ENCODE measurements at regions not wholly inside any gene's neighbourhood (a gene's known extent, or its start where the extent isn't known, plus 50 kb on each side); places are given as distances from the start of the nearest gene placed in this dataset.
A peak's percentile ranks its signal among the peaks of the same experiment; 100 is the strongest.

DNA sequence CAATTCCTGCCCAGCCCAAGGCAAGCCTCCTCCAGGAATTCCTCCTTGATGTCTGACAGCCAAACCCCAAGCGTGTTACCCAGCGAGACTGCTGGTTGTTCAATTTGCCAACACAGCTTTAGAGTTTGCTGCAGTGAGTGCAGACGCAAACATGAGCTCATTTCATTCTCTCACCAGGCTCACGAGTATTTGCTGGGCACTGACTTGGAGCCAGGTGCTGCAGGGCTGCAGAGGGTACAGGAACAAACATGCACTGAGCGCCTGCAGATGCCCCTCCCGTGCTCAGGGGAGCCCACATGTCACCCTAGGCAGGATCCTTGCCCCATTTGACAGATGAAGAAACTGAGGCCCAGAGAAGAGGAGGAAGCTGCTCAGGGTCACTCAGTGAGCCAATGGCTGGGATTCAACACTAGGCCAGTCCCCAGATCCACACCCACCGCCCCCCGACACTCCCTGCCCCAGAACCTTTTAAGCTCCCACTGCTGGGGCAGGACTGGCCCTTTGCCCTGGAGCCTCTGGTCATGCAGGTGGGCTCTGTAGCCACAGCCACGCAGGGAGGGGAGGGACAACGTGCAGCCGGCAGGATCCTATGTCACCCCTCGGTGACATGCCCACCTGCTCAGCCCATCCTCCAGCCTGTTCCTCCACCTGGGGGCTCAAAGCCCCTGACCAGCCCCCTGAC, 363.7 kb downstream of the MATN1 start:
- Mint-ChIP-seq H3K27ac (no peak overlapping the region), H3K4me1 (ENCODE audit: low read depth) (peaks cover 14% of the 10 kb centered on the region), H3K4me3 (ENCODE audit: low read depth) (no peak overlapping the region), H3K9me3 (ENCODE audit: low read depth) (no peaks in the 10 kb centered on the region), H3K36me3 (ENCODE audit: insufficient read depth) (no peaks in the 10 kb centered on the region), H3K27me3 (no peaks in the 10 kb centered on the region)
- DNase-seq (ENCODE audit: low spot score, unreplicated experiment), result no peak
- TF ChIP-seq, protein P1, sequence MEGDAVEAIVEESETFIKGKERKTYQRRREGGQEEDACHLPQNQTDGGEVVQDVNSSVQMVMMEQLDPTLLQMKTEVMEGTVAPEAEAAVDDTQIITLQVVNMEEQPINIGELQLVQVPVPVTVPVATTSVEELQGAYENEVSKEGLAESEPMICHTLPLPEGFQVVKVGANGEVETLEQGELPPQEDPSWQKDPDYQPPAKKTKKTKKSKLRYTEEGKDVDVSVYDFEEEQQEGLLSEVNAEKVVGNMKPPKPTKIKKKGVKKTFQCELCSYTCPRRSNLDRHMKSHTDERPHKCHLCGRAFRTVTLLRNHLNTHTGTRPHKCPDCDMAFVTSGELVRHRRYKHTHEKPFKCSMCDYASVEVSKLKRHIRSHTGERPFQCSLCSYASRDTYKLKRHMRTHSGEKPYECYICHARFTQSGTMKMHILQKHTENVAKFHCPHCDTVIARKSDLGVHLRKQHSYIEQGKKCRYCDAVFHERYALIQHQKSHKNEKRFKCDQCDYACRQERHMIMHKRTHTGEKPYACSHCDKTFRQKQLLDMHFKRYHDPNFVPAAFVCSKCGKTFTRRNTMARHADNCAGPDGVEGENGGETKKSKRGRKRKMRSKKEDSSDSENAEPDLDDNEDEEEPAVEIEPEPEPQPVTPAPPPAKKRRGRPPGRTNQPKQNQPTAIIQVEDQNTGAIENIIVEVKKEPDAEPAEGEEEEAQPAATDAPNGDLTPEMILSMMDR (IDR thresholded peaks at IDR 0.05; ENCODE audit: unreplicated experiment), result no peak

DNA sequence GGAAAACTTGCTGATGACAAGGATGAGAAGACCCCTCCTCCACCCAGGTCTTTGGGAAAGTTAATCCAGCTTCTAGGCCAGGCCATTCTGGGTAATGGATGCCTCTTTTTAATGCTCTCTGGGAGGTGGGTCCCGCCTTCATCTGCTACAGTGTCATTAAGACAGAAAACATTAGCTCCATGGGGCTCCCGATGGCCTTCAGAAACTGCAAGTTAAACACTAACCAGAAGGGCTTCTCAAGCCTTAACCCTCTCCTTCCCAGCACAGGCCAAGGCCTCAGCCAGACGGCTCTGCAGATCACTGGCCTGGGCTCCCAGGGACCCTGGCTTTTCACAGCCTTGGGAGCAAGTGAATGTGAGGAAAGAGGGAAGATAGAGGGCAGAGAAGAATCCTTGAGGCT, 364.9 kb downstream of the MATN1 start:
- Mint-ChIP-seq H3K27me3 (no peaks in the 10 kb centered on the region), H3K9me3 (ENCODE audit: low read depth) (no peaks in the 10 kb centered on the region), H3K36me3 (ENCODE audit: insufficient read depth) (no peaks in the 10 kb centered on the region), H3K27ac (no peak overlapping the region), H3K4me1 (ENCODE audit: low read depth) (peaks cover 14% of the 10 kb centered on the region), H3K4me3 (ENCODE audit: low read depth) (no peak overlapping the region)
- no peak for DNase-seq (ENCODE audit: low spot score, unreplicated experiment)
- TF ChIP-seq, protein P1 (IDR thresholded peaks at IDR 0.05; ENCODE audit: unreplicated experiment), result no peak

DNA sequence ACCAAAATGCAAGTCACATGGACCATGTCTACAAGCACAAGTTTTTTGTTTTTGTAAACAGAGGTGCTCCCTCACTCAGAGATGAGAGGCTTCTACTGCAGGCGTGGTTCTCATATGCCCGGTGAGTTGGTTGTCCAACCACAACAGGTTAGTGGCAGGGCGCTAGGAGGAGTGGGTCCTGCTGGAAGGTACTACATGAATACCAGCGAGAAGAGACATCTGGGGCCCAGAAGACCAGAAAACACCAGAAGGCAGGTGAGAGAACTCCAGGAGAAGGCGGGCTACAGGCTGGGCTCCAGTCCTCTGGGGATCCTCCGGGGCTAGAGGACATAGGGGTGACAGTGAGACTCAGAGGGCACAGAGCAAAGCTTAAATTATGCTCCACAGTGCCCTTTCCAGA, 366.5 kb downstream of the MATN1 start:
- Mint-ChIP-seq H3K36me3 (ENCODE audit: insufficient read depth) (no peaks in the 10 kb centered on the region), H3K27me3 (no peaks in the 10 kb centered on the region), H3K4me3 (ENCODE audit: low read depth) (no peak overlapping the region), H3K9me3 (ENCODE audit: low read depth) (no peaks in the 10 kb centered on the region), H3K4me1 (ENCODE audit: low read depth) (peaks cover 16% of the 10 kb centered on the region), H3K27ac (no peak overlapping the region)
- TF ChIP-seq, protein P1 (IDR thresholded peaks at IDR 0.05; ENCODE audit: unreplicated experiment), result no peak
- DNase-seq (ENCODE audit: low spot score, unreplicated experiment), result no peak

- TF ChIP-seq, protein P1 (IDR thresholded peaks at IDR 0.05; ENCODE audit: unreplicated experiment), result no peak
- DNase-seq (ENCODE audit: low spot score, unreplicated experiment), result no peak
- H3K27ac Mint-ChIP-seq, result no peak overlapping the region
- peaks cover 13% of the 10 kb centered on the region for H3K4me1 Mint-ChIP-seq (ENCODE audit: low read depth)
- H3K36me3 Mint-ChIP-seq (ENCODE audit: insufficient read depth), result no peaks in the 10 kb centered on the region
- H3K27me3 Mint-ChIP-seq, result no peaks in the 10 kb centered on the region
- no peak overlapping the region for H3K4me3 Mint-ChIP-seq (ENCODE audit: low read depth)
- H3K9me3 Mint-ChIP-seq (ENCODE audit: low read depth), result no peaks in the 10 kb centered on the region
These were observed 369.0 kb downstream of the MATN1 start for GRCh38 chr1:30354410-30354809.

DNA sequence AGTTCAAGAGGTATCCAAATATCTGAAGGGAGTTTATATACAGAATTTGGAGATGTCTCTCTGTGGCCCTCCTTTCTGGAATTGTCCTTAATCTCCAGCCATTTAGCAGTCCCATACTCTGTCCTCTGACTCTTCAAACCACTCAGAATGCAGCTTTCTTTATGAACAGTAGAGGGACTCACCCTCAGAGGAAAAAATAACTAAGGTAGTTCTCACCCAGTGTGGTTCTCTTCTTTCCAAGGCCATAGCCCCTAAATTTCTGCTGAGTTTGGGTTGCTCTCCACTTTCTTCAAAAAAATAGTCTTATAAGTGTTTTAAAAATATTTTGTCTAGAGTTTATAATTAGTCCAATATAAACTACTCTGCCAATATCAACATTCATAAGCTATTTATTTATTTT, 369.7 kb downstream of the MATN1 start:
- no peak for DNase-seq (ENCODE audit: low spot score, unreplicated experiment)
- H3K36me3 Mint-ChIP-seq (ENCODE audit: insufficient read depth), result no peaks in the 10 kb centered on the region
- H3K27ac Mint-ChIP-seq, result no peak overlapping the region
- H3K27me3 Mint-ChIP-seq, result no peaks in the 10 kb centered on the region
- H3K9me3 Mint-ChIP-seq (ENCODE audit: low read depth), result peaks cover 6% of the 10 kb centered on the region
- H3K4me3 Mint-ChIP-seq (ENCODE audit: low read depth), result no peak overlapping the region
- peaks cover 6% of the 10 kb centered on the region for H3K4me1 Mint-ChIP-seq (ENCODE audit: low read depth)
- TF ChIP-seq, protein P1 (IDR thresholded peaks at IDR 0.05; ENCODE audit: unreplicated experiment), result peak; percentile 50

Data from progenitor cell of endocrine pancreas (in vitro differentiated cells).